GM23248 (cell line): ENCODE measurements at regions not wholly inside any gene's neighbourhood (a gene's known extent, or its start where the extent isn't known, plus 50 kb on each side); places are given as distances from the start of the nearest gene placed in this dataset.

ENCODE experiments used
- DNase-seq: peaks from one replicate; pipeline ENCODE4 v3.0.0-alpha.2; 2015
- H2AFZ ChIP-seq: fragments of 200-600 bp; sonication (generic); 2 replicates; pipeline ENCODE4 v1.6.1; 2016; ENCODE audit warnings: antibody characterized with exemption
- H3F3A ChIP-seq: fragments of 200-600 bp; sonication (generic); 2 replicates; pipeline ENCODE4 v1.6.1; 2016; ENCODE audit warnings: mild to moderate bottlenecking, antibody characterized with exemption, mixed run types; ENCODE audit not compliant: insufficient read depth
- H3K27ac ChIP-seq: fragments of 200-600 bp; sonication (generic); 2 replicates; pipeline ENCODE4 v1.5.1; 2016; ENCODE audit warnings: mild to moderate bottlenecking
- H3K27me3 ChIP-seq: fragments of 200-600 bp; sonication (generic); replicated peaks from 2 replicates; pipeline ENCODE4 v1.6.1; 2016; ENCODE audit warnings: mild to moderate bottlenecking; ENCODE audit not compliant: insufficient read depth
- H3K36me3 ChIP-seq: fragments of 200-600 bp; sonication (generic); 2 replicates; pipeline ENCODE4 v1.6.1; 2016; ENCODE audit warnings: low read depth, mild to moderate bottlenecking
- H3K4me1 ChIP-seq: fragments of 200-600 bp; sonication (generic); 2 replicates; pipeline ENCODE4 v1.6.1; 2016; ENCODE audit warnings: mild to moderate bottlenecking; ENCODE audit not compliant: insufficient read depth
- H3K4me2 ChIP-seq: fragments of 200-600 bp; sonication (generic); one replicate; pipeline ENCODE4 v1.6.1; 2016; ENCODE audit warnings: mild to moderate bottlenecking; ENCODE audit not compliant: unreplicated experiment
- H3K4me3 ChIP-seq: fragments of 200-600 bp; sonication (generic); 2 replicates; pipeline ENCODE4 v1.5.1; 2016; ENCODE audit warnings: mild to moderate bottlenecking
- H3K79me2 ChIP-seq: fragments of 200-600 bp; sonication (generic); 2 replicates; pipeline ENCODE4 v1.6.1; 2016; ENCODE audit warnings: mild to moderate bottlenecking; ENCODE audit not compliant: insufficient read depth
- H3K9ac ChIP-seq: fragments of 200-600 bp; sonication (generic); 2 replicates; pipeline ENCODE4 v1.6.1; 2016; ENCODE audit warnings: mild to moderate bottlenecking
- H3K9me2 ChIP-seq: fragments of 200-600 bp; sonication (generic); 2 replicates; pipeline ENCODE4 v1.6.1; 2016; ENCODE audit warnings: mixed run types, mild to moderate bottlenecking, moderate library complexity; ENCODE audit not compliant: insufficient read depth
- H3K9me3 ChIP-seq: fragments of 200-600 bp; sonication (generic); one replicate; pipeline ENCODE4 v1.6.1; 2017; ENCODE audit warnings: low read depth
- H4K20me1 ChIP-seq: fragments of 200-600 bp; sonication (generic); 2 replicates; pipeline ENCODE4 v1.6.0; 2016; ENCODE audit not compliant: insufficient read depth
- EZH2 ChIP-seq: fragments of 200-600 bp; sonication (generic); IDR thresholded peaks from 2 replicates; pipeline ENCODE4 v1.6.1; 2018; ENCODE audit warnings: antibody characterized with exemption, mild to moderate bottlenecking; ENCODE audit not compliant: insufficient read depth, poor library complexity, severe bottlenecking
- EZH2phosphoT487 ChIP-seq: fragments of 200-600 bp; sonication (generic); IDR thresholded peaks from 2 replicates; pipeline ENCODE4 v1.6.1; 2018; ENCODE audit warnings: antibody characterized with exemption, moderate library complexity, mild to moderate bottlenecking, low read depth; ENCODE audit not compliant: insufficient read depth
- WGBS, 2 experiments: methylation state at CpG; one replicate each; pipeline ENCODE4 v1.1.6; 2015 to 2017; ENCODE audit warnings: low lambda C conversion rate in 2 of 2, low coverage in 1 of 2; ENCODE audit errors: missing lambda C conversion rate in 2 of 2; 5-methylcytosine and 5-hydroxymethylcytosine counted together
- in situ Hi-C: fragments of 300-500 bp; cut with MboI; formaldehyde crosslinking; loops from 2 replicates; pipeline ENCODE4 v1.15.0; 2020

DNA sequence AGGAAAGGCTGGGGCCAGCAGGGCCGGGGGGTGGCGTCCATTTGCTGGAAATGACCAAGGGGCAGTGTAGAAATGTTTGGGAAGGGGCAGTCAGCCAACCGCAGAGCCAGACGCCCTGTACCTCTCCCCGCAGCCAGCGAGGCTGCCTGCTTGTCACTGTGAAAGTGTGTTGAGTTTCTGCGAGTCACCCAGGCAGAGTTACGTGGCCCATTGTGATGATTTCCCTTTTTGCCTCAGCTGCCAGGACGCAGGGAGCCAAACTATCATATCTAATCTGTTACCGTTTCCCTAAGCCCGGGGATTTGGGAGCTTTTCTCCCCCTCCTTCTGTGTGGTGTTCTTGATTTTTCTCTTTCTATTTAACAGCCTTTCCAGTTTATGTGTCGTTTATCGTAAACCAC, 67.9 kb upstream of the STX16 start:
- peak; percentile 22 for DNase-seq
- no peaks in the 10 kb centered on the region for H3F3A ChIP-seq
- H3K9me3 ChIP-seq = no peaks in the 10 kb centered on the region
- H3K27me3 ChIP-seq = no peaks in the 10 kb centered on the region
- H4K20me1 ChIP-seq = no peaks in the 10 kb centered on the region
- in situ Hi-C loops = no loop called here
- H3K79me2 ChIP-seq = no peaks in the 10 kb centered on the region
- no peak overlapping the region for H2AFZ ChIP-seq
- no peaks in the 10 kb centered on the region for H3K4me1 ChIP-seq
- H3K27ac ChIP-seq = no peak overlapping the region
- H3K4me3 ChIP-seq = no peak overlapping the region
- no peaks in the 10 kb centered on the region for H3K36me3 ChIP-seq
- WGBS, 2 experiments = 68 to 74% methylated on average over 13 of the region's 13 CpGs
- H3K4me2 ChIP-seq = no peak overlapping the region
- no peaks in the 10 kb centered on the region for H3K9me2 ChIP-seq
- H3K9ac ChIP-seq = no peak overlapping the region
- TF ChIP-seq EZH2 = no peak

DNA sequence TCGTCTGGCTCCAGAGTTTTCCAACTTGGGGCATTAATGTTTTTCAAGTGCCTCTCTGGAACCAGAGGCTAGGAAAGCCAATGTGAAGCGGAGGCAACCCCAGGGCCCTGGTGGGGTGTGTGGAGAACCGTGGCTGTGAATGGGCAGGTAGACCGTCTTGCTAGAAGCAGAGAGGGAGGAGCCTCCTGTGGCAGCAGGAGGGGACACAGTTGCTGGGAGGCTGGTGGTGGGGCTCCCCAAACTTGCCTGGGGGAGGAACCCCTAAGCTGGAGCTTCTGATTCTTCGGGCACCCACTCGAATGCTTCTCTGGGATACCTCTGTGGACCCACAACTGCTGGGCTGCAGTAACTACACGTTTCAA, 65.3 kb upstream of the APCDD1L start:
- in situ Hi-C loops = no loop called here
- Histone ChIP-seq H3F3A (no peaks in the 10 kb centered on the region), H3K4me3 (no peak overlapping the region), H3K4me1 (no peaks in the 10 kb centered on the region), H3K4me2 (no peak overlapping the region), H3K27ac (no peak overlapping the region), H3K79me2 (no peaks in the 10 kb centered on the region), H3K9me3 (no peaks in the 10 kb centered on the region), H3K9me2 (no peaks in the 10 kb centered on the region), H2AFZ (no peak overlapping the region), H3K36me3 (no peaks in the 10 kb centered on the region), H3K27me3 (no peaks in the 10 kb centered on the region), H4K20me1 (no peaks in the 10 kb centered on the region), H3K9ac (no peak overlapping the region)
- 69 to 77% methylated on average over 7 of the region's 7 CpGs for WGBS, 2 experiments
- DNase-seq = no peak
- TF ChIP-seq EZH2 (no peak), EZH2phosphoT487 (no peak)

DNA sequence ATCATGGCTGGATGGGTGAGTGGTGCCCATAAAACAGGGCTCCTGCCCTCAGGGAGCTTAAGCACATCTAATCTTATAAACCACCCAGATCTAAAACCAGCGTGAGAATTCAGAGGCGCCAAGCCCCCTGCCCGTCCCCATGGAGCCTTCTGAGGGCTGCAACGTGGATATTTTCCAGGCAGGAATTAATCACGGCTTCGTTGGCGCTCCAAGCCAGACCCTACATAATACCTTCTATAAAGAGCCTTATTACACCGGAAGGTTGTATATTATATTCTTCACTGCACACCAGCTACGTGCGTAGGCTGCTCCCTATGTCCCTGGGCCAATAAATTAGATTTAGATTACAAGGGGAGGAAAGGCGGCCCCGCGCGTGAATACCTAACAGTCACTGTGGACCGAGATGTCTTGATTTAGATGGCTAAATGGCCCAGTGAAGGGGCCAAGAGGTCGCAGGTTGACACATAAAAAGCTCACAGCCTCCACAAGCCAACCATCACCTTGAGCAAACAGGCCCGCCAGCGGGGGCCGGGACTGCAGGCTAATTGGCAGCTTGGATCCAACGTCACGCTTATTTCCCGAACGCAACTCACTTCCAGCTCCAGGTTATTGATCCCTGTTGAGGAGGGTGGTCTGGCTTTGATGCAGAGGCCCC, 64.7 kb upstream of the APCDD1L start:
- Histone ChIP-seq H3K4me1 (no peaks in the 10 kb centered on the region), H3K27me3 (no peaks in the 10 kb centered on the region), H3F3A (no peaks in the 10 kb centered on the region), H4K20me1 (no peaks in the 10 kb centered on the region), H3K27ac (no peak overlapping the region), H3K36me3 (no peaks in the 10 kb centered on the region), H3K9me2 (no peaks in the 10 kb centered on the region), H3K9me3 (no peaks in the 10 kb centered on the region), H3K4me2 (no peak overlapping the region), H3K79me2 (no peaks in the 10 kb centered on the region), H3K4me3 (no peak overlapping the region), H3K9ac (no peak overlapping the region), H2AFZ (no peak overlapping the region)
- no peak for DNase-seq
- WGBS, 2 experiments = 78 to 80% methylated on average over 23 of the region's 23 CpGs
- TF ChIP-seq EZH2 (no peak), EZH2phosphoT487 (no peak)
- in situ Hi-C loops = no loop called here

DNA sequence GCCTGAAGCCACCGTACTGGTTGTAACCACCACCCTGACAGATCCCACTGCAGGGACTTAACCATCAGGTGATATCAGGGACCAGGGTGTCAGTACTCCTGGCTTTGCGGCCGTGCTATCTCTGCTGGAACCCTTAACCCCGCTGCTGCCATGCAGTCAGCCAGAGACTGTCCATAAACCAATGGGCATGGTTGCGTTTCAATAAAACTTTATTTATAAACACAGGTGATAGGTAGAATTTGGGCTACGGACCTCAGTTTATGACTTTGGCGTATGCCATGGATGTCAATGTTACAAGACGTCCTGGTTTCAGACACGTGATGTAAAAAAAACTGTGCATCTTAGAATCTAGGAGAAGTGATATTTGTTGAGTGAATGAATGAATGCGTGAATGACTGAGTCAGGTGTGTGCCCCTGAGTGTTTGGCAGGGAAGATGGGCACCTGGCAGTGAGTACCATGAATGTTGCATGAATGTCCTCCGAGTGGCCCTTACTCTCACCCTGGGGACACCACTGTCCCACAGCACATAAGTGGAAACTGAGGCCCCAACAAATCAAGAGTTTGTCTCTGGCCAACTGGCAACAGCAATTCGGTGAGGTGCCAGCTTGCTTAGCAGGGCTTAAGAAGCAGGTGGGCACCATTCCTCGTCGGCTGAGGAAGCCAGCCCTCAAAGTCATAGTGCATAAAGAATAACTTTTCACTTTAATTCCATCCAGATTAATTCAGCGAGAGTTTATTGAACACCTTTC, 64.0 kb upstream of the APCDD1L start:
- no peak for TF ChIP-seq EZH2phosphoT487
- TF ChIP-seq EZH2 = no peak

More for the DNA sequence above, 64.0 kb upstream of the APCDD1L start:
- in situ Hi-C loops = no loop called here
- no peak for DNase-seq
- H3K27ac ChIP-seq = no peak overlapping the region
- H3K79me2 ChIP-seq = no peaks in the 10 kb centered on the region
- no peaks in the 10 kb centered on the region for H3F3A ChIP-seq
- H4K20me1 ChIP-seq = no peaks in the 10 kb centered on the region
- H3K4me1 ChIP-seq = no peaks in the 10 kb centered on the region
- H3K4me2 ChIP-seq = no peak overlapping the region
- H3K9ac ChIP-seq = no peak overlapping the region
- H3K36me3 ChIP-seq = no peaks in the 10 kb centered on the region
- H3K27me3 ChIP-seq = no peaks in the 10 kb centered on the region
- H3K4me3 ChIP-seq = no peak overlapping the region
- H3K9me2 ChIP-seq = no peaks in the 10 kb centered on the region
- no peak overlapping the region for H2AFZ ChIP-seq
- WGBS, 2 experiments = 79 to 84% methylated on average over 15 of the region's 15 CpGs
- no peaks in the 10 kb centered on the region for H3K9me3 ChIP-seq
